GM13977 (cell line): ENCODE measurements at regions not wholly inside any gene's neighbourhood (a gene's known extent, or its start where the extent isn't known, plus 50 kb on each side); places are given as distances from the start of the nearest gene placed in this dataset.
A peak's percentile ranks its signal among the peaks of the same experiment; 100 is the strongest.

Experiments
- DNase-seq: peaks from one replicate; pipeline ENCODE4 v3.0.0; 2012; ENCODE audit warnings: low spot score
- CTCF ChIP-seq: IDR thresholded peaks from 2 replicates; pipeline ENCODE4 v1.5.1; 2012; ENCODE audit warnings: mild to moderate bottlenecking, control low read depth; ENCODE audit not compliant: insufficient read depth; ENCODE audit errors: extremely low read depth, missing control alignments
- in situ Hi-C: fragments of 300-500 bp; cut with MboI; formaldehyde crosslinking; loops from one replicate; pipeline ENCODE4 v1.12.0; 2022; ENCODE audit warnings: low sequenced_read_pairs, low pct_unique_long_range_greater_than_20kb, mixed read lengths, inconsistent platforms; ENCODE audit not compliant: unreplicated experiment

GRCh38 chr12:91991399-91992187 lies 154.1 kb downstream of the BTG1 start:
- in situ Hi-C loops: no loop called here
- peak; percentile 36 for TF ChIP-seq CTCF
- DNase-seq: peak; percentile 35

- in situ Hi-C loops: no loop called here
- no peak for TF ChIP-seq CTCF
- DNase-seq: no peak
These were observed 155.1 kb downstream of the BTG1 start for GRCh38 chr12:91990525-91990924.

GRCh38 chr12:91989143-91989542 lies 156.5 kb downstream of the BTG1 start:
- no peak for DNase-seq
- in situ Hi-C loops: no loop called here
- TF ChIP-seq CTCF: no peak

- no peak for DNase-seq
- TF ChIP-seq CTCF: no peak
- in situ Hi-C loops: no loop called here
These were observed 157.3 kb downstream of the BTG1 start for GRCh38 chr12:91988086-91988923.

GRCh38 chr12:91986084-91986483 lies 159.6 kb downstream of the BTG1 start:
- DNase-seq: no peak
- in situ Hi-C loops: no loop called here
- TF ChIP-seq CTCF: no peak

GRCh38 chr12:91985002-91985787 lies 160.5 kb downstream of the BTG1 start:
- TF ChIP-seq CTCF: no peak
- in situ Hi-C loops: no loop called here
- DNase-seq: no peak
